ENCODE measurements at regions not wholly inside any gene's neighbourhood (a gene's known extent, or its start where the extent isn't known, plus 50 kb on each side); places are given as distances from the start of the nearest gene placed in this dataset.

DNA sequence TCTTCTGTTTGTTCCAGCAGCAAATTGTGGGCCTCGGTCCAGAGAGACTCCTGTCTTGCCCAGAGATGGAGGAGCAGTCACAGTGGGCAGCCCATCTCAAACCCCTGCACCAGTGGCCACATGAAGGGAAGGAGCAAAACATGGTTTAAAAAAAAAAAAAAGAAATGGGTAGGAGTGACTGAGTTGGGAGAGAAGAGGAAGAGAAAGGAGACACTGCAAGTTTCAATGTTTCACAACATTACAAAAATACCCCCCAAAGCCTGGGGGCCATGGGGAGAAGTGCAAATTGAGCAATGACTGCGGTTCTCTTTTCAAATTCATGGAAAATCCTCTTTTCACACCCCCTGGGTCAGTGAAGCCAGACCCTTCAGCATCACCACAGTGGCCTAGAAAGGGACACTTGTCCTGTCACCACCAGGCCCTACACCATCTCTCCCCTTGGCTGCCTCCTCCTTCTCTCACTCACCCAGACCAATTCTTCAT, 117.1 kb downstream of the ZFP36L2 start:
- Histone ChIP-seq H3K27me3 (ENCODE audit: insufficient read depth, poor library complexity, severe bottlenecking) (no peaks in the 10 kb centered on the region), H3K4me3 (replicated peaks; ENCODE audit: insufficient read depth, low read length) (no peak overlapping the region), H3K27ac (replicated peaks) (peak overlapping the region; percentile 88)
- TF ChIP-seq GABPA (IDR thresholded peaks at IDR 0.05; ENCODE audit: low read depth) (no peak), POLR2AphosphoS5 (IDR thresholded peaks at IDR 0.05; ENCODE audit: low read depth) (peak; percentile 76), SPI1 (IDR thresholded peaks at IDR 0.05; ENCODE audit: borderline replicate concordance, low read depth) (peak; percentile 87), REST (IDR thresholded peaks at IDR 0.05; ENCODE audit: insufficient replicate concordance, low read depth) (peak; percentile 30)
- peak; percentile 82 to 89 for DNase-seq (ENCODE audit: low read depth in 1 of 2, low spot score in 1 of 2)

GRCh38 chr2:43107679-43108078, 118.7 kb downstream of the ZFP36L2 start:
- TF ChIP-seq SPI1 (IDR thresholded peaks at IDR 0.05; ENCODE audit: borderline replicate concordance, low read depth): peak; percentile 6; the same call in 1 of the 2 replicates
- no peak for TF ChIP-seq CTCF (IDR thresholded peaks at IDR 0.05; ENCODE audit: insufficient read depth, low read length)
- no peak for TF ChIP-seq GABPA (IDR thresholded peaks at IDR 0.05; ENCODE audit: low read depth)
- no peak overlapping the region for H3K4me3 ChIP-seq (replicated peaks; ENCODE audit: insufficient read depth, low read length)
- H3K27ac ChIP-seq (replicated peaks): peak overlapping the region; percentile 88
- no peaks in the 10 kb centered on the region for H3K27me3 ChIP-seq (ENCODE audit: insufficient read depth, poor library complexity, severe bottlenecking)
- DNase-seq (ENCODE audit: low read depth in 1 of 2, low spot score in 1 of 2): peak in 1 of 2 experiments; percentile 78

- DNase-seq (ENCODE audit: low read depth in 1 of 2, low spot score in 1 of 2): peak; percentile 65 to 71
- no peaks in the 10 kb centered on the region for H3K27me3 ChIP-seq (ENCODE audit: insufficient read depth, poor library complexity, severe bottlenecking)
- H3K27ac ChIP-seq (replicated peaks): peak overlapping the region; percentile 88
- TF ChIP-seq SPI1 (IDR thresholded peaks at IDR 0.05; ENCODE audit: borderline replicate concordance, low read depth) (peak; percentile 21; the same call in 1 of the 2 replicates), GABPA (IDR thresholded peaks at IDR 0.05; ENCODE audit: low read depth) (no peak), CTCF (IDR thresholded peaks at IDR 0.05; ENCODE audit: insufficient read depth, low read length) (no peak)
- H3K4me3 ChIP-seq (replicated peaks; ENCODE audit: insufficient read depth, low read length): no peak overlapping the region
Measured at GRCh38 chr2:43106559-43107527, 119.6 kb downstream of the ZFP36L2 start.

GRCh38 chr2:43105586-43106558, 120.5 kb downstream of the ZFP36L2 start:
- H3K27ac ChIP-seq (replicated peaks): peak overlapping the region; percentile 88
- no peaks in the 10 kb centered on the region for H3K27me3 ChIP-seq (ENCODE audit: insufficient read depth, poor library complexity, severe bottlenecking)
- H3K4me3 ChIP-seq (replicated peaks; ENCODE audit: insufficient read depth, low read length): no peak overlapping the region
- DNase-seq (ENCODE audit: low read depth in 1 of 2, low spot score in 1 of 2): peak; percentile 83 to 95
- TF ChIP-seq CTCF (IDR thresholded peaks at IDR 0.05; ENCODE audit: insufficient read depth, low read length): no peak
- no peak for TF ChIP-seq REST (IDR thresholded peaks at IDR 0.05; ENCODE audit: insufficient replicate concordance, low read depth)
- TF ChIP-seq SPI1 (IDR thresholded peaks at IDR 0.05; ENCODE audit: borderline replicate concordance, low read depth): peak; percentile 99
- peak; percentile 52; the same call in 1 of the 2 replicates for TF ChIP-seq POLR2AphosphoS5 (IDR thresholded peaks at IDR 0.05; ENCODE audit: low read depth)
